ENCODE measurements at regions not wholly inside any gene's neighbourhood (a gene's known extent, or its start where the extent isn't known, plus 50 kb on each side); places are given as distances from the start of the nearest gene placed in this dataset.

DNA sequence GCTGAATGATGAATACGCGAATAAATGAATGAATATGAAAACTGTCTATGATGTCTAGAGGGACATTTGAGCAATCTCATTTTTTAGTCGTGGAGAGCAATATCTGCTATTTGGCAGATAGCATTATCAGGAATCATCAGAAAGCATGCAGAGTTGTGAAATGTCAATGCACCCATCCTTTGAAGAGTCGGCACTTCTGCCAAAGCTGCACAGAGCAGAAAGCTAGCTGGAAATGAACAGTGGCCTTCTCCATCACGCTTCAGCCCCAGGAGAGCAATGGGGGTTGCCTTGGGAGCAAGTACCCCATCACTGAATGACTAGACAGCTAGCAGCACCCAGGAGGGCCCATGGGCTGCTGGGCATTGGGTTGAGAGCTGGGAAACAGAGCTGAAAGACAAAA lies 69.1 kb upstream of the PROK2 start:
- Histone ChIP-seq H3K36me3 (ENCODE audit: control insufficient read depth, insufficient read depth, low read length) (no peaks in the 10 kb centered on the region), H3K27ac (ENCODE audit: insufficient read depth, low read length, poor library complexity, severe bottlenecking) (no peak overlapping the region), H3K4me3 (ENCODE audit: insufficient read depth, low read depth, low read length, poor library complexity, severe bottlenecking) (no peak overlapping the region), H3K27me3 (replicated peaks; ENCODE audit: control insufficient read depth, insufficient read depth, low read length, poor library complexity, severe bottlenecking) (no peaks in the 10 kb centered on the region), H3K9me3 (ENCODE audit: control insufficient read depth, low read length) (no peaks in the 10 kb centered on the region), H3K4me1 (ENCODE audit: control insufficient read depth, insufficient read depth, low read length, poor library complexity, severe bottlenecking) (no peaks in the 10 kb centered on the region)
- DNase-seq = no peak

DNA sequence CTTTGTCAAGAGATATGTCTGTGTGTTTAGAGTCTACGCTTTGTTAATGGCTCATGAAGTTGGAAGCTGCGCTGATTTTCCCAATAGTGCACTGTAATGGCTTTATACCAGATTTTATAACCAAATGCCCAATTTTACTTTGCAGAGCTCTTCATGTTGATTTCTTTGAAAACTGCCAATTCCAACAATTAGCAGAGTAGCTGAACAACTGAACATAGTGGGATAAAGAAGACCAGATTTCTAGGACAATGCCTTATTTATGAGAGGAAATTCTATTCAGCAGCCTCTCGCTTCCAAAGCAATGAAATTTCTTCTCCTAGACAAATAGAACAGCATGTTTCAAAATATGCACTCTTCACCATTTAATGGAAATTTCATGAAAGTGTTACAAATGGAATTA lies 66.9 kb upstream of the PROK2 start:
- H3K27ac ChIP-seq (ENCODE audit: insufficient read depth, low read length, poor library complexity, severe bottlenecking) = no peak overlapping the region
- no peaks in the 10 kb centered on the region for H3K4me1 ChIP-seq (ENCODE audit: control insufficient read depth, insufficient read depth, low read length, poor library complexity, severe bottlenecking)

DNA sequence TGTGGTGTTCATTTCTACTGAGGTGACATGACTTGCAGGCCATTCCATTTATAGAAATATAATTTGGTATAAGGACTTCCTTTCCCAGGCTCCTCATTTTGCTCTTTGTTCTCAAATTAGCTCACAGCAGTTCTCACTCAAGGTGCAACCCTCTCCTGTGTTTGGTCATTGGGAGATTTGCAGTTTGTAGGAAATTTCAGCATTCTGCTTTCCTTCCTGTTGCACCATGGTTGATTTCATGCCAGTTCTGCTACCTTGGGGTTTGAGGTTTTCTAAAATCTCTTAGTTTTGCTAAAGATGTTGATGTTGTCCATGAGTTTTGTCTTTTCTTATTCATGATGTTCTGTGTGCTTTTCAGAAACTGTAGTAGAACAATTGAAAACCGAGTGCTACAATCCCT lies 65.7 kb upstream of the PROK2 start:
- Histone ChIP-seq H3K9me3 (ENCODE audit: control insufficient read depth, low read length) (no peaks in the 10 kb centered on the region), H3K4me3 (ENCODE audit: insufficient read depth, low read depth, low read length, poor library complexity, severe bottlenecking) (no peak overlapping the region), H3K4me1 (ENCODE audit: control insufficient read depth, insufficient read depth, low read length, poor library complexity, severe bottlenecking) (no peaks in the 10 kb centered on the region), H3K27me3 (replicated peaks; ENCODE audit: control insufficient read depth, insufficient read depth, low read length, poor library complexity, severe bottlenecking) (no peaks in the 10 kb centered on the region), H3K36me3 (ENCODE audit: control insufficient read depth, insufficient read depth, low read length) (no peaks in the 10 kb centered on the region), H3K27ac (ENCODE audit: insufficient read depth, low read length, poor library complexity, severe bottlenecking) (no peak overlapping the region)
- no peak for DNase-seq

More for the DNA sequence above, 66.9 kb upstream of the PROK2 start:
- no peak for DNase-seq
- Histone ChIP-seq H3K9me3 (ENCODE audit: control insufficient read depth, low read length) (no peaks in the 10 kb centered on the region), H3K36me3 (ENCODE audit: control insufficient read depth, insufficient read depth, low read length) (no peaks in the 10 kb centered on the region), H3K4me3 (ENCODE audit: insufficient read depth, low read depth, low read length, poor library complexity, severe bottlenecking) (no peak overlapping the region), H3K27me3 (replicated peaks; ENCODE audit: control insufficient read depth, insufficient read depth, low read length, poor library complexity, severe bottlenecking) (no peaks in the 10 kb centered on the region)

DNA sequence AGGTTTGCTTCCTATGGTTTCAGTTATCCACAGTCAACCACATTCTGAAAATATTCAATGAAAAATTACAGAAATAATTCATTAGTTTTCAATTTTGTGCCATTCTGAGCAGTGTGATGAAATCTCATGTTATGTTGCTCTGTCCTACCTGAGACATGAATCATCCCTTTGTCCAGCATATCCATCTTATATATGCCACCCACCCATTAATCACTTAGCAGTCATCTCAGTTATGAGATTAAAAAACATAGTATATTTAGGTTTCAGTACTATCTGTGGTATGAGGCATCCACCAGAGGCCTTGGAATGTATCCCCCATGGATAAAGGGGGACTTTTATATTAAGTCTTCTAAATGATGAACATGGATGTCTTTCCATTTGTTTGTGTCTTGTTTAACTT lies 64.7 kb upstream of the PROK2 start:
- H3K27ac ChIP-seq (ENCODE audit: insufficient read depth, low read length, poor library complexity, severe bottlenecking) = no peak overlapping the region

DNA sequence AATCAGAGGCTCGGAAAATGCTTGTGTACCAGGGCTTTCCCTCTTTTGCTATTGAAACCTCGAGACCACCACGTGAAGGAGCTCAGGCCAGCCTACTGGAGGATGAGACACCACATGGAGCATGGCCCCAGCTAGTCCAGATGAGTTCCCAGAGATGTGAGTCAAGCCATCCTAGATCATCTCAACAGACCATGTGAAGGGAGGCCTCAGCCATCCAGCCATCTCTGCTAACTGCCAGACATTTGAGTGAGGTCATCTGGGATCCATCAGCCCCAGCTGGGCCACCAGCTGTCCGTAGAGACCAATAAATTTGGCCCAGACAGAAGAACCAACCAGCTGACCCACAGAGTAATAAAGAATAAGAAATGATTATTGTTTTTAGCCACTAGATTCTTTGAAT lies 62.8 kb upstream of the PROK2 start:
- H3K4me3 ChIP-seq (ENCODE audit: insufficient read depth, low read depth, low read length, poor library complexity, severe bottlenecking) = no peak overlapping the region
- H3K9me3 ChIP-seq (ENCODE audit: control insufficient read depth, low read length) = no peaks in the 10 kb centered on the region
- H3K4me1 ChIP-seq (ENCODE audit: control insufficient read depth, insufficient read depth, low read length, poor library complexity, severe bottlenecking) = no peaks in the 10 kb centered on the region
- no peaks in the 10 kb centered on the region for H3K27me3 ChIP-seq (replicated peaks; ENCODE audit: control insufficient read depth, insufficient read depth, low read length, poor library complexity, severe bottlenecking)
- no peak overlapping the region for H3K27ac ChIP-seq (ENCODE audit: insufficient read depth, low read length, poor library complexity, severe bottlenecking)
- no peaks in the 10 kb centered on the region for H3K36me3 ChIP-seq (ENCODE audit: control insufficient read depth, insufficient read depth, low read length)
- DNase-seq = no peak

More for the DNA sequence above, 64.7 kb upstream of the PROK2 start:
- H3K36me3 ChIP-seq (ENCODE audit: control insufficient read depth, insufficient read depth, low read length) = no peaks in the 10 kb centered on the region
- H3K4me3 ChIP-seq (ENCODE audit: insufficient read depth, low read depth, low read length, poor library complexity, severe bottlenecking) = no peak overlapping the region
- H3K9me3 ChIP-seq (ENCODE audit: control insufficient read depth, low read length) = no peaks in the 10 kb centered on the region
- H3K27me3 ChIP-seq (replicated peaks; ENCODE audit: control insufficient read depth, insufficient read depth, low read length, poor library complexity, severe bottlenecking) = no peaks in the 10 kb centered on the region
- DNase-seq = no peak
- H3K4me1 ChIP-seq (ENCODE audit: control insufficient read depth, insufficient read depth, low read length, poor library complexity, severe bottlenecking) = no peaks in the 10 kb centered on the region

DNA sequence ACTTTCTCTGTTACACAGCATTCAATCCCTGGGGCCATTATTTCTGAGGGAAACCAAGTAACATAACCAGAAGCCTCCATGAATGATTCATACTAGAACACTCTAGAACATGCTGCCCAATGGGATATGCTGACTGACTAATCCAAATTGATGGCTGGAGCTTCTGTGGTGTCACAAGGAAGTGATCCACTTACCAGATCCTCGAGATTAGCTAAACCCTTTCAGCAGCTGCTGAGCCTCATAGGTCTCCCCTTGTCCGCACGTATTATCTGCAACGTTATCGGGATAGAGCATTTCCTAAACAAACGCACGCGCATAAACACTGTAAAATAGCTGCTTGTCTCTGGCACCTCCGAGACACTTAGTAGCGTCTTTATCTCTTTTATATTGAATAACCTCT lies 61.2 kb upstream of the PROK2 start:
- H3K36me3 ChIP-seq (ENCODE audit: control insufficient read depth, insufficient read depth, low read length) = no peaks in the 10 kb centered on the region
- no peaks in the 10 kb centered on the region for H3K9me3 ChIP-seq (ENCODE audit: control insufficient read depth, low read length)
- no peak overlapping the region for H3K4me3 ChIP-seq (ENCODE audit: insufficient read depth, low read depth, low read length, poor library complexity, severe bottlenecking)
- no peak for DNase-seq
- H3K4me1 ChIP-seq (ENCODE audit: control insufficient read depth, insufficient read depth, low read length, poor library complexity, severe bottlenecking) = no peaks in the 10 kb centered on the region
- no peak overlapping the region for H3K27ac ChIP-seq (ENCODE audit: insufficient read depth, low read length, poor library complexity, severe bottlenecking)
- no peaks in the 10 kb centered on the region for H3K27me3 ChIP-seq (replicated peaks; ENCODE audit: control insufficient read depth, insufficient read depth, low read length, poor library complexity, severe bottlenecking)

DNA sequence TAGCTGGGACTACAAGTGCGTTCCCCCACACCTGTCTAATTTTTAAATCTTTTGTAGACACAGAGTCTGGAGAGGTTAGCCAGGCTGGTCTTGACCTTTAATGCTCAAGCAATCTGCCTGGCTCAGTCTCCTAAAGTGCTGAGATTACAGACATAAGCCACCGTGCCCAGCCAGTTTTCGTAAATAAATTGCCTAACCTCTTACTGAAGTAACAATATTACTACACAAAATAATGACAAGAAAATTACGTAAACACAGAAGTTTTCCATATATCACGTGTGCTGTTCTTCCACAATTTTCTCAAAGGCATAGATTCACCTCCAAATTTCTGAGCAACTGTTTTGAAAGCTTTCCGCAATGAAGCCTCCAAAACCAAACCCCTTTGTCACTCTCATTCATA lies 58.1 kb upstream of the PROK2 start:
- no peak for DNase-seq
- no peak overlapping the region for H3K27ac ChIP-seq (ENCODE audit: insufficient read depth, low read length, poor library complexity, severe bottlenecking)

DNA sequence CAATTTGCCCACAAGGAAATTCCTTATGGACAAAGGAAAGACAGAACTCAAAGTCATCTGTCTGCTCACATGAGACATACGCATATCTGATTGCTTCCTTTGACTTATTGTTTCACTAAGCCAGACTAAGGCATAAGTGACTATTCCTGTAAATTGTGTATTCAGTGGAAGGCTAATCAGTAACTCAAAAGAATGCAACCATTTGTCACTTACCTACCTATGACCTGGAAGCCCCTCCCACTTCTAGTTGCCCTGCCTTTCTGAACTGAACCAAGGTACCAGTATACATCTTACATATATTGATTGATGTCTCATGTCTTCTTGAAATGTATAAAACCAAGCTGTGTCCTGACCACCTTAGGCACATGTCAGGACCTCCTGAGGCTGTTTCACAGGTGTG lies 53.5 kb upstream of the PROK2 start:
- no peaks in the 10 kb centered on the region for H3K4me1 ChIP-seq (ENCODE audit: control insufficient read depth, insufficient read depth, low read length, poor library complexity, severe bottlenecking)
- no peak overlapping the region for H3K27ac ChIP-seq (ENCODE audit: insufficient read depth, low read length, poor library complexity, severe bottlenecking)
- H3K27me3 ChIP-seq (replicated peaks; ENCODE audit: control insufficient read depth, insufficient read depth, low read length, poor library complexity, severe bottlenecking) = no peaks in the 10 kb centered on the region
- H3K36me3 ChIP-seq (ENCODE audit: control insufficient read depth, insufficient read depth, low read length) = no peaks in the 10 kb centered on the region
- no peaks in the 10 kb centered on the region for H3K9me3 ChIP-seq (ENCODE audit: control insufficient read depth, low read length)
- no peak for DNase-seq
- no peak overlapping the region for H3K4me3 ChIP-seq (ENCODE audit: insufficient read depth, low read depth, low read length, poor library complexity, severe bottlenecking)

More for the DNA sequence above, 58.1 kb upstream of the PROK2 start:
- no peaks in the 10 kb centered on the region for H3K27me3 ChIP-seq (replicated peaks; ENCODE audit: control insufficient read depth, insufficient read depth, low read length, poor library complexity, severe bottlenecking)
- H3K36me3 ChIP-seq (ENCODE audit: control insufficient read depth, insufficient read depth, low read length) = no peaks in the 10 kb centered on the region
- no peaks in the 10 kb centered on the region for H3K9me3 ChIP-seq (ENCODE audit: control insufficient read depth, low read length)
- no peaks in the 10 kb centered on the region for H3K4me1 ChIP-seq (ENCODE audit: control insufficient read depth, insufficient read depth, low read length, poor library complexity, severe bottlenecking)
- H3K4me3 ChIP-seq (ENCODE audit: insufficient read depth, low read depth, low read length, poor library complexity, severe bottlenecking) = no peak overlapping the region
